T-cell (primary cell): ENCODE measurements at regions not wholly inside any gene's neighbourhood (a gene's known extent, or its start where the extent isn't known, plus 50 kb on each side); places are given as distances from the start of the nearest gene placed in this dataset.

ENCODE experiments used
- ATAC-seq, 4 experiments: fragments of 200-7000 bp in 3 of 4; fragments of 150-1000 bp in 1 of 4; cut with Tn5 transposase; replicated peaks in 1 of 4; 1 replicate in 3 of 4; 2 replicates in 1 of 4; pipeline ENCODE4 v1.10.0; 2021; ENCODE audit warnings: moderate library complexity in 3 of 4, mild to moderate bottlenecking in 2 of 4, moderate number of reproducible peaks in 1 of 4
- CTCF ChIA-PET, 2 donors: fragments of 300-600 bp; sonication (Branson Sonifier 250); formaldehyde crosslinking; loops; one replicate each; lab custom pipeline; 2022; ENCODE audit warnings: antibody characterized with exemption in 2 of 2; lab: Charles Lee
- POLR2A ChIA-PET, 2 donors: fragments of 300-600 bp; sonication (Branson Sonifier 250); formaldehyde crosslinking; loops; one replicate each; lab custom pipeline; 2022; ENCODE audit warnings: antibody characterized with exemption in 2 of 2; lab: Charles Lee
- DNase-seq, 35 experiments: peaks; one replicate each; pipeline versions ENCODE4 v3.0.0 to v3.0.0-alpha.2; 2013 to 2023
- H3K27ac ChIP-seq: one replicate; pipeline ENCODE4 v1.5.1; 2013; ENCODE audit warnings: low read length
- H3K27me3 ChIP-seq, 2 experiments: replicated peaks in 1 of 2; 1 replicate in 1 of 2; 2 replicates in 1 of 2; pipeline versions ENCODE4 v1.6.1 to v1.7.0; 2013; ENCODE audit warnings: low read length in 1 of 2, mixed read lengths in 1 of 2; ENCODE audit not compliant: control insufficient read depth in 2 of 2, insufficient read depth in 2 of 2; ENCODE audit errors: extremely low read depth in 1 of 2
- H3K36me3 ChIP-seq, 2 donors: 1 replicate in 1 of 2; 2 replicates in 1 of 2; pipeline versions ENCODE4 v1.6.1 to v1.7.0; 2013; ENCODE audit warnings: low read length in 1 of 2; ENCODE audit not compliant: control insufficient read depth in 2 of 2, insufficient read depth in 1 of 2; ENCODE audit errors: extremely low read depth in 1 of 2
- H3K4me1 ChIP-seq, 2 experiments: 1 replicate in 1 of 2; 2 replicates in 1 of 2; pipeline versions ENCODE4 v1.6.1 to v1.7.0; 2013; ENCODE audit warnings: low read length in 2 of 2, mixed read lengths in 1 of 2; ENCODE audit not compliant: insufficient read depth in 2 of 2, control insufficient read depth in 1 of 2; ENCODE audit errors: extremely low read depth in 1 of 2
- H3K4me3 ChIP-seq, 2 donors: 1 replicate in 1 of 2; 2 replicates in 1 of 2; pipeline versions ENCODE4 v1.5.1 to v1.7.0; 2013; ENCODE audit warnings: mild to moderate bottlenecking in 2 of 2, low read length in 1 of 2, moderate library complexity in 1 of 2; ENCODE audit not compliant: control insufficient read depth in 1 of 2; ENCODE audit errors: extremely low read depth in 1 of 2
- H3K9me3 ChIP-seq: 2 replicates; pipeline ENCODE4 v1.7.0; 2013
- H3K27ac Mint-ChIP-seq, 2 donors: one replicate each; pipeline ENCODE4 v1.8.0; 2020 to 2021; ENCODE audit warnings: mild to moderate bottlenecking in 2 of 2, mixed read lengths in 2 of 2
- H3K27me3 Mint-ChIP-seq, 2 donors: one replicate each; pipeline ENCODE4 v1.8.0; 2021 to 2022; ENCODE audit warnings: mixed read lengths in 2 of 2
- H3K36me3 Mint-ChIP-seq: one replicate; pipeline ENCODE4 v1.8.0; 2021; ENCODE audit warnings: mixed read lengths
- H3K4me1 Mint-ChIP-seq, 3 donors: one replicate each; pipeline ENCODE4 v1.8.0; 2020 to 2022; ENCODE audit warnings: mixed read lengths in 3 of 3, mild to moderate bottlenecking in 1 of 3
- H3K4me3 Mint-ChIP-seq, 3 donors: one replicate each; pipeline ENCODE4 v1.8.0; 2020 to 2022; ENCODE audit warnings: mild to moderate bottlenecking in 3 of 3, mixed read lengths in 3 of 3, moderate library complexity in 3 of 3
- H3K9me3 Mint-ChIP-seq, 3 donors: one replicate each; pipeline ENCODE4 v1.8.0; 2020 to 2022; ENCODE audit warnings: mixed read lengths in 3 of 3
- WGBS: methylation state at CpG from one replicate; pipeline ENCODE4 v1.1.5; 2013; ENCODE audit warnings: missing lambda C conversion rate; ENCODE audit not compliant: insufficient coverage; 5-methylcytosine and 5-hydroxymethylcytosine counted together

GRCh38 chrX:40209951-40210617 is 112.3 kb upstream of the BCOR start:
- no peaks in the 10 kb centered on the region for H3K27me3 Mint-ChIP-seq
- CTCF ChIA-PET = no interaction called here
- no peaks in the 10 kb centered on the region for H3K9me3 ChIP-seq
- H3K4me3 ChIP-seq = no peak overlapping the region
- no peak overlapping the region for H3K27ac ChIP-seq
- H3K9me3 Mint-ChIP-seq = no peaks in the 10 kb centered on the region
- peaks cover 2% of the 10 kb centered on the region in 2 experiments for H3K4me1 ChIP-seq
- peaks cover 0 to 7% (median 2%) of the 10 kb centered on the region in 3 donors for H3K4me1 Mint-ChIP-seq
- whole genome bisulfite sequencing = no CpG with 5 or more reads among the region's 4 CpGs
- no peak overlapping the region for H3K27ac Mint-ChIP-seq
- H3K36me3 Mint-ChIP-seq = no peaks in the 10 kb centered on the region
- ATAC-seq (no peak), DNase-seq (no peak)
- H3K36me3 ChIP-seq = no peaks in the 10 kb centered on the region
- no peaks in the 10 kb centered on the region for H3K27me3 ChIP-seq
- H3K4me3 Mint-ChIP-seq = no peak overlapping the region
- POLR2A ChIA-PET = no interaction called here

- CTCF ChIA-PET = no interaction called here
- H3K27me3 Mint-ChIP-seq = no peaks in the 10 kb centered on the region
- ATAC-seq = peak in 1 of 4 experiments; percentile 44
- Histone ChIP-seq H3K4me3 (no peak overlapping the region), H3K4me1 (peaks cover 2 to 7% of the 10 kb centered on the region in 2 experiments), H3K36me3 (no peaks in the 10 kb centered on the region), H3K9me3 (no peaks in the 10 kb centered on the region), H3K27ac (no peak overlapping the region), H3K27me3 (no peaks in the 10 kb centered on the region)
- H3K36me3 Mint-ChIP-seq = no peaks in the 10 kb centered on the region
- H3K4me1 Mint-ChIP-seq = peaks cover 5 to 13% (median 6%) of the 10 kb centered on the region in 3 donors
- H3K9me3 Mint-ChIP-seq = no peaks in the 10 kb centered on the region
- no CpG with 5 or more reads among the region's 4 CpGs for WGBS
- POLR2A ChIA-PET = no interaction called here
- no peak overlapping the region for H3K27ac Mint-ChIP-seq
- H3K4me3 Mint-ChIP-seq = no peak overlapping the region
- DNase-seq = peak in 1 of 35 experiments; percentile 14
Measured at GRCh38 chrX:40207626-40208025, 109.9 kb upstream of the BCOR start.

GRCh38 chrX:40205471-40205870 is 107.7 kb upstream of the BCOR start:
- Histone ChIP-seq H3K4me1 (peaks cover 2 to 25% of the 10 kb centered on the region in 2 experiments), H3K4me3 (no peak overlapping the region), H3K36me3 (no peaks in the 10 kb centered on the region), H3K9me3 (no peaks in the 10 kb centered on the region), H3K27me3 (no peaks in the 10 kb centered on the region), H3K27ac (no peak overlapping the region)
- ChIA-PET POLR2A (no interaction called here), CTCF (no interaction called here)
- no peaks in the 10 kb centered on the region for H3K36me3 Mint-ChIP-seq
- H3K27me3 Mint-ChIP-seq = no peaks in the 10 kb centered on the region
- H3K9me3 Mint-ChIP-seq = no peaks in the 10 kb centered on the region
- no peak overlapping the region for H3K27ac Mint-ChIP-seq
- DNase-seq (no peak), ATAC-seq (no peak)
- no peak overlapping the region for H3K4me3 Mint-ChIP-seq
- WGBS = 78% methylated on average over 6 of the region's 26 CpGs
- H3K4me1 Mint-ChIP-seq = peaks cover 7 to 24% (median 14%) of the 10 kb centered on the region in 3 donors

GRCh38 chrX:40202456-40202855 is 104.7 kb upstream of the BCOR start:
- peak in 12 of 35 experiments; percentile 0 to 37 (median 10) for DNase-seq
- Mint-ChIP-seq H3K9me3 (no peaks in the 10 kb centered on the region), H3K4me3 (no peak overlapping the region), H3K27me3 (no peaks in the 10 kb centered on the region), H3K27ac (no peak overlapping the region), H3K4me1 (peaks cover 7 to 18% (median 13%) of the 10 kb centered on the region in 3 donors), H3K36me3 (no peaks in the 10 kb centered on the region)
- no peak overlapping the region for H3K27ac ChIP-seq
- ChIA-PET POLR2A (no interaction called here), CTCF (no interaction called here)
- no peak overlapping the region for H3K4me3 ChIP-seq
- no CpG with 5 or more reads among the region's 5 CpGs for WGBS
- ATAC-seq = peak in 3 of 4 experiments; percentile 34 to 56 (median 47)
- peaks cover 0 to 23% of the 10 kb centered on the region in 2 experiments for H3K4me1 ChIP-seq
- no peaks in the 10 kb centered on the region for H3K9me3 ChIP-seq
- no peaks in the 10 kb centered on the region for H3K27me3 ChIP-seq
- no peaks in the 10 kb centered on the region for H3K36me3 ChIP-seq

- 100% methylated on average over 2 of the region's 3 CpGs for WGBS
- Mint-ChIP-seq H3K9me3 (no peaks in the 10 kb centered on the region), H3K27ac (peak overlapping the region; percentile 49 to 64), H3K4me1 (peaks cover 7 to 17% (median 13%) of the 10 kb centered on the region in 3 donors), H3K36me3 (no peaks in the 10 kb centered on the region), H3K27me3 (no peaks in the 10 kb centered on the region), H3K4me3 (no peak overlapping the region)
- ATAC-seq (peak in 3 of 4 experiments; percentile 69 to 81 (median 72)), DNase-seq (peak in 24 of 35 experiments; percentile 2 to 55 (median 23))
- H3K27ac ChIP-seq = peak overlapping the region; percentile 39
- ChIA-PET CTCF (no interaction called here), POLR2A (no interaction called here)
- no peaks in the 10 kb centered on the region for H3K36me3 ChIP-seq
- peaks cover 0 to 23% of the 10 kb centered on the region in 2 experiments for H3K4me1 ChIP-seq
- H3K9me3 ChIP-seq = no peaks in the 10 kb centered on the region
- H3K4me3 ChIP-seq = no peak overlapping the region
- no peaks in the 10 kb centered on the region for H3K27me3 ChIP-seq
Measured at GRCh38 chrX:40201329-40201885, 103.6 kb upstream of the BCOR start.

- Mint-ChIP-seq H3K4me1 (peaks cover 7 to 17% (median 13%) of the 10 kb centered on the region in 3 donors), H3K9me3 (no peaks in the 10 kb centered on the region), H3K27ac (no peak overlapping the region), H3K4me3 (no peak overlapping the region), H3K27me3 (no peaks in the 10 kb centered on the region), H3K36me3 (no peaks in the 10 kb centered on the region)
- no peak overlapping the region for H3K27ac ChIP-seq
- H3K27me3 ChIP-seq = no peaks in the 10 kb centered on the region
- H3K4me3 ChIP-seq = no peak overlapping the region
- ChIA-PET POLR2A (no interaction called here), CTCF (no interaction called here)
- ATAC-seq = no peak
- peaks cover 0 to 23% of the 10 kb centered on the region in 2 experiments for H3K4me1 ChIP-seq
- H3K9me3 ChIP-seq = no peaks in the 10 kb centered on the region
- no peak for DNase-seq
- WGBS = no CpG with 5 or more reads among the region's 7 CpGs
- no peaks in the 10 kb centered on the region for H3K36me3 ChIP-seq
Measured at GRCh38 chrX:40199704-40200103, 101.9 kb upstream of the BCOR start.
